GM12878 (cell line): ENCODE measurements at regions not wholly inside any gene's neighbourhood (a gene's known extent, or its start where the extent isn't known, plus 50 kb on each side); places are given as distances from the start of the nearest gene placed in this dataset.

ENCODE experiments used
- ATAC-seq: fragments of 200-7000 bp; cut with Tn5 transposase; 3 replicates; pipeline ENCODE4 v1.9.1; 2020; ENCODE audit warnings: mild to moderate bottlenecking, moderate library complexity
- BruUV-seq: library from RNA; stranded (reverse); fragments of 400-500 nt; replicated peaks from 2 replicates; lab custom pipeline; 2021; lab: Mats Ljungman, UMichigan
- CTCF ChIA-PET: fragments of 300-600 bp; sonication (Branson Sonifier 250); formaldehyde crosslinking; extraction: SDS; loops from one replicate; lab custom pipeline; 2021; ENCODE audit warnings: inconsistent platforms; lab: Yijun Ruan, JAX
- POLR2A ChIA-PET: fragments of 350-600 bp; formaldehyde crosslinking; extraction: SDS; loops from one replicate; lab custom pipeline; 2021; ENCODE audit warnings: inconsistent platforms; lab: Charles Lee
- RAD21 ChIA-PET: fragments of 300-600 bp; sonication (Branson Sonifier 250); formaldehyde crosslinking; loops from one replicate; lab custom pipeline; 2023; ENCODE audit warnings: antibody characterized with exemption; ENCODE audit not compliant: unreplicated experiment; lab: Charles Lee
- SMC1A ChIA-PET: fragments of 300-600 bp; sonication (Branson Sonifier 250); formaldehyde crosslinking; loops from one replicate; lab custom pipeline; 2023; ENCODE audit not compliant: unreplicated experiment, uncharacterized antibody; lab: Charles Lee
- DNase-seq: peaks from one replicate; pipeline ENCODE4 v3.0.0-alpha.2; 2011; ENCODE audit warnings: low read depth, low spot score
- FAIRE-seq: peaks from 3 replicates; lab custom pipeline; 2011; peaks lifted over from hg19 to GRCh38; lab: Jason Lieb, UNC
- H2AFZ ChIP-seq: 2 replicates; pipeline ENCODE4 v1.6.0; 2011; ENCODE audit warnings: low read depth, low read length, control low read depth; ENCODE audit not compliant: control insufficient read depth
- H3K27ac ChIP-seq: 2 replicates; pipeline ENCODE4 v1.5.1; 2011; ENCODE audit warnings: control low read depth; ENCODE audit not compliant: control insufficient read depth, insufficient read depth
- H3K27me3 ChIP-seq, 2 experiments: replicated peaks in 1 of 2; 2 replicates each; pipeline versions ENCODE4 v1.6.0 to v1.6.1; 2011; ENCODE audit warnings: low read length in 1 of 2; ENCODE audit not compliant: control insufficient read depth in 2 of 2, insufficient read depth in 2 of 2
- H3K36me3 ChIP-seq, 2 experiments: 2 replicates each; pipeline ENCODE4 v1.5.1; 2011; ENCODE audit warnings: low read length in 1 of 2; ENCODE audit not compliant: control insufficient read depth in 2 of 2, insufficient read depth in 2 of 2
- H3K4me1 ChIP-seq: 2 replicates; pipeline ENCODE4 v1.6.1; 2011; ENCODE audit warnings: mild to moderate bottlenecking, low read length, moderate library complexity, mixed read lengths; ENCODE audit not compliant: control insufficient read depth, insufficient read depth
- H3K4me2 ChIP-seq: 2 replicates; pipeline ENCODE4 v1.6.0; 2011; ENCODE audit warnings: control low read depth; ENCODE audit not compliant: control insufficient read depth, insufficient read depth
- H3K4me3 ChIP-seq: fragments of 200-600 bp; sonication (generic); 2 replicates; pipeline ENCODE4 v1.5.1; 2016
- H3K79me2 ChIP-seq: 2 replicates; pipeline ENCODE4 v1.6.0; 2011; ENCODE audit warnings: low read length; ENCODE audit not compliant: control insufficient read depth, insufficient read depth
- H3K9ac ChIP-seq: 2 replicates; pipeline ENCODE4 v1.8.0; 2011; ENCODE audit warnings: low read length, control low read depth, mixed read lengths; ENCODE audit not compliant: control insufficient read depth, insufficient read depth
- H3K9me3 ChIP-seq: replicated peaks from 3 replicates; pipeline ENCODE4 v1.5.1; 2011; ENCODE audit warnings: mild to moderate bottlenecking, low read length; ENCODE audit not compliant: control insufficient read depth, insufficient read depth
- H4K20me1 ChIP-seq: 2 replicates; pipeline ENCODE4 v1.6.0; 2011; ENCODE audit not compliant: control insufficient read depth, insufficient read depth
- BCLAF1 ChIP-seq: fragments of 450-650 bp; IDR thresholded peaks from 2 replicates; pipeline ENCODE4 v1.6.1; 2017; ENCODE audit warnings: antibody characterized with exemption, mild to moderate bottlenecking, moderate library complexity
- CEBPZ ChIP-seq: fragments of 150-350 bp; IDR thresholded peaks from 2 replicates; pipeline ENCODE4 v1.6.1; 2016; ENCODE audit warnings: low read depth, low read length
- E2F8 ChIP-seq: fragments of 450-650 bp; IDR thresholded peaks from 2 replicates; pipeline ENCODE4 v1.6.1; 2018; ENCODE audit warnings: mild to moderate bottlenecking, low read depth, moderate library complexity; ENCODE audit not compliant: partially characterized antibody
- MTA2 ChIP-seq: fragments of 450-650 bp; IDR thresholded peaks from 2 replicates; pipeline ENCODE4 v1.6.1; 2016; ENCODE audit warnings: low read depth, mild to moderate bottlenecking, moderate library complexity
- NBN ChIP-seq: fragments of 450-650 bp; IDR thresholded peaks from 2 replicates; pipeline ENCODE4 v1.6.1; 2016
- SMAD1 ChIP-seq: fragments of 450-650 bp; IDR thresholded peaks from 2 replicates; pipeline ENCODE4 v1.6.1; 2018; ENCODE audit warnings: mild to moderate bottlenecking, low read depth; ENCODE audit not compliant: partially characterized antibody
- STAT1 ChIP-seq: fragments of 450-650 bp; conservative IDR thresholded peaks from 2 replicates; pipeline ENCODE4 v1.6.1; 2014; ENCODE audit warnings: antibody characterized with exemption, mild to moderate bottlenecking
- WGBS: methylation state at CpG from one replicate; pipeline ENCODE4 v1.1.6; 2016; ENCODE audit warnings: low lambda C conversion rate; ENCODE audit not compliant: insufficient replicate concordance, insufficient coverage; ENCODE audit errors: missing lambda C conversion rate; 5-methylcytosine and 5-hydroxymethylcytosine counted together
- in situ Hi-C: fragments of 300-500 bp; cut with MboI; formaldehyde crosslinking; loops from 9 replicates; pipeline ENCODE4 v1.14.3; 2018; ENCODE audit warnings: mixed read lengths
- intact Hi-C: fragments of 100-400 bp; cut with micrococcal nuclease; formaldehyde crosslinking; loops from one replicate; pipeline ENCODE4 v1.14.2; 2022; ENCODE audit not compliant: unreplicated experiment

- TF ChIP-seq NBN (no peak), BCLAF1 (no peak), MTA2 (no peak), SMAD1 (no peak), STAT1 (no peak), E2F8 (no peak), CEBPZ (no peak)
- SMC1A ChIA-PET, result no interaction called here
- H2AFZ ChIP-seq, result no peak overlapping the region
- no TSS peak for BruUV-seq
- no peak overlapping the region for H3K27ac ChIP-seq
- H4K20me1 ChIP-seq, result no peaks in the 10 kb centered on the region
- in situ Hi-C loops (no loop called here), intact Hi-C loops (no loop called here)
- no peaks in the 10 kb centered on the region for H3K9me3 ChIP-seq
- H3K27me3 ChIP-seq, result no peaks in the 10 kb centered on the region
- POLR2A ChIA-PET, result no interaction called here
- 37% methylated on average over 4 of the region's 4 CpGs for WGBS
- H3K9ac ChIP-seq, result no peak overlapping the region
- FAIRE-seq, result no peak
- ATAC-seq, result no peak
- no peak overlapping the region for H3K4me2 ChIP-seq
- CTCF ChIA-PET, result no interaction called here
- RAD21 ChIA-PET, result no interaction called here
- no peak for DNase-seq
- no peaks in the 10 kb centered on the region; the same call in 1 of the 2 replicates for H3K4me1 ChIP-seq
- no peaks in the 10 kb centered on the region for H3K79me2 ChIP-seq
- no peaks in the 10 kb centered on the region for H3K36me3 ChIP-seq
- no peak overlapping the region for H3K4me3 ChIP-seq
Measured at GRCh38 chr10:4691301-4691700, 134.7 kb upstream of the AKR1E2 start.
